HEK293T (cell line): ENCODE measurements at regions not wholly inside any gene's neighbourhood (a gene's known extent, or its start where the extent isn't known, plus 50 kb on each side); places are given as distances from the start of the nearest gene placed in this dataset.
"Not testable (repeated sequence)": the region's sequence is repeated elsewhere in the genome, so short reads cannot be mapped to it uniquely, and the experiment has no call there.

Experiments
- CTCF ChIA-PET: fragments of 350-600 bp; formaldehyde crosslinking; extraction: SDS; loops from one replicate; lab custom pipeline; 2021; ENCODE audit warnings: antibody characterized with exemption, inconsistent platforms; lab: Yijun Ruan, JAX
- POLR2A ChIA-PET: fragments of 350-600 bp; formaldehyde crosslinking; extraction: SDS; loops from one replicate; lab custom pipeline; 2020; ENCODE audit warnings: antibody characterized with exemption, inconsistent platforms; lab: Yijun Ruan, JAX
- DNase-seq: peaks from one replicate; pipeline ENCODE4 v3.0.0; 2012; ENCODE audit warnings: mixed read lengths; ENCODE audit errors: extremely low spot score
- ARNT ChIP-seq: fragments of 450-650 bp; IDR thresholded peaks from 2 replicates; pipeline ENCODE4 v1.6.1; 2017; ENCODE audit warnings: mild to moderate bottlenecking
- BHLHE40 ChIP-seq: fragments of 450-650 bp; IDR thresholded peaks from 2 replicates; pipeline ENCODE4 v1.6.1; 2016; ENCODE audit warnings: mild to moderate bottlenecking, moderate library complexity, borderline replicate concordance
- CTBP1 ChIP-seq: fragments of 450-650 bp; IDR thresholded peaks from 2 replicates; pipeline ENCODE4 v1.6.1; 2016; ENCODE audit warnings: borderline replicate concordance
- ELF4 ChIP-seq: fragments of 450-650 bp; IDR thresholded peaks from 2 replicates; pipeline ENCODE4 v1.6.1; 2017; ENCODE audit warnings: antibody characterized with exemption
- FOXA1 ChIP-seq: fragments of 450-650 bp; IDR thresholded peaks from 2 replicates; pipeline ENCODE4 v1.6.1; 2016; ENCODE audit warnings: mild to moderate bottlenecking
- FOXK2 ChIP-seq: fragments of 450-650 bp; IDR thresholded peaks from 2 replicates; pipeline ENCODE4 v1.6.1; 2016; ENCODE audit warnings: mild to moderate bottlenecking
- FOXM1 ChIP-seq: fragments of 450-650 bp; IDR thresholded peaks from 2 replicates; pipeline ENCODE4 v1.6.1; 2017; ENCODE audit warnings: mild to moderate bottlenecking, borderline replicate concordance
- HDGF ChIP-seq: fragments of 450-650 bp; IDR thresholded peaks from 2 replicates; pipeline ENCODE4 v1.6.1; 2017; ENCODE audit warnings: antibody characterized with exemption, borderline replicate concordance
- L3MBTL2 ChIP-seq: fragments of 450-650 bp; conservative IDR thresholded peaks from 2 replicates; pipeline ENCODE4 v1.6.1; 2016; ENCODE audit warnings: mild to moderate bottlenecking
- LEF1 ChIP-seq: fragments of 450-650 bp; IDR thresholded peaks from 2 replicates; pipeline ENCODE4 v1.6.1; 2017; ENCODE audit warnings: mild to moderate bottlenecking, borderline replicate concordance
- NFRKB ChIP-seq: fragments of 450-650 bp; IDR thresholded peaks from 2 replicates; pipeline ENCODE4 v1.6.1; 2016; ENCODE audit warnings: mild to moderate bottlenecking, moderate library complexity
- PKNOX1 ChIP-seq: fragments of 450-650 bp; IDR thresholded peaks from 2 replicates; pipeline ENCODE4 v1.6.1; 2016
- SP1 ChIP-seq: fragments of 450-650 bp; IDR thresholded peaks from 2 replicates; pipeline ENCODE4 v1.6.1; 2017
- SUZ12 ChIP-seq: fragments of 450-650 bp; IDR thresholded peaks from 2 replicates; pipeline ENCODE4 v1.6.1; 2016; ENCODE audit warnings: mild to moderate bottlenecking
- TARDBP ChIP-seq: fragments of 450-650 bp; IDR thresholded peaks from 2 replicates; pipeline ENCODE4 v1.6.1; 2016
- ZNF384 ChIP-seq: fragments of 450-650 bp; IDR thresholded peaks from 2 replicates; pipeline ENCODE4 v1.6.1; 2016

DNA sequence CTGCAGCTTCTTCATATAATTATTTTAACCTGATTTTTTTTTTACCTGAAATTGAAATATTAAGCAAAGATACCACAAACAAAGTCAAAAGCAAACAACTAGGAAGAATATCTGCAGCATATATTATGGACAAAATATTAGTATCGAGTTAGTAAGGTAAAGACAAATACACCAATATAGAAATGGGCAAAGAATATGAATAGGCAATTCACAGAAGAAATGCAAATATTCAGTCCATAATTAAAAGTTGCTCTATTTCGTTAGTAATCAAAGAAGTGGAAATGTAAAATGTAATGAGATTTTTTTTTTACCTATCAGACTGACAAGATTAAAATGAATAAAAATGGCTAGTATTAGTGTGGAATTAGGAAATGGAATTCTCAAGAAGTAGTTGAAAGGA, 121.5 kb downstream of the CD83 start:
- TF ChIP-seq ARNT (no peak), PKNOX1 (no peak), CTBP1 (no peak), L3MBTL2 (no peak), TARDBP (no peak), LEF1 (no peak), HDGF (no peak), ELF4 (no peak), FOXK2 (no peak), BHLHE40 (no peak), NFRKB (no peak), FOXA1 (no peak), FOXM1 (no peak), SP1 (no peak), SUZ12 (no peak)
- no peak for DNase-seq
- ChIA-PET CTCF (interaction anchor here (0.8 kb wide), 1 partner anchor 378 kb away, joined by 3 read pairs; no protein-coding TSS in a partner anchor), POLR2A (no interaction called here)

DNA sequence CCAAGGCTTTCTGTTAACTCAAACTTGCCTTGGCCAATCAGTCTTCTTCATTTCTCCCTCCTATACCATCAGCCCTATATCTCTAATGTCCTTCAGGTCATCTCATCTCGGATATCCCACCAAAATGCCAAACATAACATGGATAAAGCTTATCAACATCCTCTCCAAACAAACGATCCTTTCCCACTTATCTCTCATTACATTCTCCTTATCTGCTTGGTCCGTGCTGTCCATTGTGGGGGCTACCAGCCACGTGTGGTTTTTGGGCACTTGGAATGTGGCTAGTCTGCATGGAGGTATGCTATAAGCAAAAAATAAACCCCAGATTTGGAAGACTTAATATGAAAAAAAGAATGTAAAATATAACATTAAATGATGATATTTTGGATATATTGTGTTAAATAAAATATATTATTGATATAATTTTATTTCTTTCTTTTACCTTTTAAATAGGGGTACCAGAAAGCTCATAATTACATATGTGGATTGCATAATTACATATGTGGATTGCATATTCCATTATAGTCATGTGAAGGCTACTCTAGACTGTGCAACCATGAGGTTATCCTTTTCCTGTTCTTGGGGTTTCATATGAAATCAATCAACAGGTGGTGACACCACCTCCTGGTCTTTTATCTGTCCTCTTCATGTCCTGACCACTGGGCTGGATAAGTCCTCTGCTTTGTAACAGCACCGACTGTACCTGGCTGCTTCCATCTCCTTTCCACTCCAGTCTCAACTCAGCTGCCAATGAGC, 123.0 kb downstream of the CD83 start:
- CTCF ChIA-PET, result no interaction called here
- no peak for TF ChIP-seq FOXK2
- POLR2A ChIA-PET, result no interaction called here

DNA sequence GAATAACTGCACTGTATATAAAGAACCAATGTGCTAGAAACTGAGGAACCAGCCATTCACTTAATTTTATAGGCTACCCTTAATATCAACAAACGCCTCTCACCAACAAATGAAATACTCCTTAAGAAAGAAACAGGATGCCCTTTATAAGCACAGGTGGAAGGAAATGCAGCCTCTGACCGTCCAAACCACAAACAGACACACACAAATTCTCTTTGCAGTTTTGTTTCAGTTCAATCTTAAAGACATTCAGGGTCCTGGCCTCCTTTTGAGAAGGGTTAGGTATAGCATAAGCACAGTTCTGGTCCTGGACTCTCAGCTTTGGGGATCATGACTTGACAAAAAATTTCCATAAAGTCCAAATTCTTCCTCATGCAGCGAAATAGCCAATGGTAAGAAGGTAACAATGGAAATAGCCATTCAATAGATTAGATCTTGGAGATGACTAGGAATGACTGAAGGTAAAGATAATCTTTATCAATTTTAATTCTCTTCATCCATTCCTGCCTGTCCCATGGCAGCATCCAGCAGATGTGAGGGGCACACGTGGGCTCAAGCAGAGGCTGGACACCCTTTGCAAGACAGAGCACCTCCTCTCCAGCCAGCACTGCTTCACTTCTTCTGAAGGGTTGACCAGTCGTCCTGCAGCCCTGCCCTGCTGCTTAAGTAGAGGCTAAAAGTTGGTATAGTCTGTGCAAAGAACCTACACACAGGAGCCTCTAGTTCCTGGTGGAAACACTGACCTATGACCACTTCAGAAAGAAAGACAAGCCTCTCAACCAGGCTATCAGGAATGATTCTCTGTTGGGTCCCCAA, 123.9 kb downstream of the CD83 start:
- POLR2A ChIA-PET, result no interaction called here

More for the DNA sequence above, 123.0 kb downstream of the CD83 start:
- DNase-seq, result no peak

GRCh38 chr6:14242912-14243311, 125.3 kb downstream of the CD83 start:
- DNase-seq, POLR2A ChIA-PET: not testable (repeated sequence)
- CTCF ChIA-PET, result interaction anchor here (0.7 kb wide), 1 partner anchor 32 kb away, joined by 3 read pairs; no protein-coding TSS in a partner anchor

More for the DNA sequence above, 123.9 kb downstream of the CD83 start:
- DNase-seq, result no peak
- no peak for TF ChIP-seq FOXK2
- CTCF ChIA-PET, result no interaction called here

DNA sequence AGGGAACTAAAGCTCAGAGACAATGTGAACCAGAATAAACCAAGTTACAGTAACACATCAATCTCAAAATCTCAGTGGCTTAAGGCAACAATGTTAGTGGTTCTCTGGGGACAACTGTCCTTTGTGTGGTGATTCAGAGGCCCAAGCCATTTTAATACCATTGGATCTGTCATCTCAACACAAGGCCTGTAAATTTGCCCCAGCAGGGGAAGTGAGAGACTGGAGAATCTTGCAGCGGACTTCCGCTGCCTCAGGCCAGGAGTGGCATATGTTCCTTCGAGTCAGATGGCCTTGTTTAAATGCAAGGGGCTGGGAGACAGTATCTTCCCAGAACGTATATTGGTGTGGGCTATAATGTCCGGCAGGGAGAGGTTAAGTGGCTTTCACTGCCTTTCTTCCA, 126.0 kb downstream of the CD83 start:
- CTCF ChIA-PET, result interaction anchor here (0.7 kb wide), 1 partner anchor 33 kb away, joined by 3 read pairs; no protein-coding TSS in a partner anchor
- TF ChIP-seq PKNOX1, result no peak
- no peak for TF ChIP-seq FOXA1
- no peak for TF ChIP-seq FOXK2
- TF ChIP-seq FOXM1, result no peak
- no peak for TF ChIP-seq HDGF
- no peak for TF ChIP-seq L3MBTL2
- no peak for TF ChIP-seq SP1
- TF ChIP-seq TARDBP, result no peak
- TF ChIP-seq BHLHE40, result no peak
- TF ChIP-seq ARNT, result no peak
- no peak for TF ChIP-seq NFRKB
- no peak for TF ChIP-seq LEF1
- no peak for TF ChIP-seq ELF4
- TF ChIP-seq ZNF384, result no peak
- no peak for TF ChIP-seq CTBP1
- TF ChIP-seq SUZ12, result no peak
- POLR2A ChIA-PET, result no interaction called here
- no peak for DNase-seq

GRCh38 chr6:14246876-14247275, 129.3 kb downstream of the CD83 start:
- DNase-seq, result no peak
- TF ChIP-seq HDGF, result no peak
- no peak for TF ChIP-seq L3MBTL2
- TF ChIP-seq ELF4, result no peak
- POLR2A ChIA-PET, result no interaction called here
- CTCF ChIA-PET, result no interaction called here

DNA sequence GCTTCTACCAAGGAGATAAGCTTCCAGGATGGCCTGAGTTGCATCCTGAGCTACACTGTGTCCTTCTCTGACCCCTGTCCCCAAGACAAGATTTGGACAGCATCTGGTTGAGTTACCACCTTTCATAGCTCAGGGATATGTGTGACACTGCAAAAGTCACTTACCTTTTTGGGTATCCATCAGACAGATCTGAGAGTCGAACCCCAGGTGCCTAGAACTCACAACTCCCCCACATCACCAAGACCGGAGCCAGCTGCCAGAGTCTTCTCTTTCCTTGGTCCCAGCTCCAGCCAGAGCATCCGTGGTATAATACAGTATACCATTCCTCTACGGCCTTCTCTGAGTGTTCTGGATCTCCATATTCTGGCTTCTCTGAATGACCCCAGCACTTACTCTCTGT, 133.0 kb downstream of the CD83 start:
- no peak for DNase-seq
- TF ChIP-seq NFRKB (no peak), ARNT (no peak)
- CTCF ChIA-PET, result no interaction called here
- POLR2A ChIA-PET, result no interaction called here
